HEK293T (cell line): ENCODE measurements at regions not wholly inside any gene's neighbourhood (a gene's known extent, or its start where the extent isn't known, plus 50 kb on each side); places are given as distances from the start of the nearest gene placed in this dataset.

ENCODE experiments used
- BHLHE40 ChIP-seq: fragments of 450-650 bp; IDR thresholded peaks from 2 replicates; pipeline ENCODE4 v1.6.1; 2016; ENCODE audit warnings: mild to moderate bottlenecking, moderate library complexity, borderline replicate concordance
- ELF4 ChIP-seq: fragments of 450-650 bp; IDR thresholded peaks from 2 replicates; pipeline ENCODE4 v1.6.1; 2017; ENCODE audit warnings: antibody characterized with exemption
- FOXA1 ChIP-seq: fragments of 450-650 bp; IDR thresholded peaks from 2 replicates; pipeline ENCODE4 v1.6.1; 2016; ENCODE audit warnings: mild to moderate bottlenecking
- PKNOX1 ChIP-seq: fragments of 450-650 bp; IDR thresholded peaks from 2 replicates; pipeline ENCODE4 v1.6.1; 2016
- SP1 ChIP-seq: fragments of 450-650 bp; IDR thresholded peaks from 2 replicates; pipeline ENCODE4 v1.6.1; 2017
- TARDBP ChIP-seq: fragments of 450-650 bp; IDR thresholded peaks from 2 replicates; pipeline ENCODE4 v1.6.1; 2016

DNA sequence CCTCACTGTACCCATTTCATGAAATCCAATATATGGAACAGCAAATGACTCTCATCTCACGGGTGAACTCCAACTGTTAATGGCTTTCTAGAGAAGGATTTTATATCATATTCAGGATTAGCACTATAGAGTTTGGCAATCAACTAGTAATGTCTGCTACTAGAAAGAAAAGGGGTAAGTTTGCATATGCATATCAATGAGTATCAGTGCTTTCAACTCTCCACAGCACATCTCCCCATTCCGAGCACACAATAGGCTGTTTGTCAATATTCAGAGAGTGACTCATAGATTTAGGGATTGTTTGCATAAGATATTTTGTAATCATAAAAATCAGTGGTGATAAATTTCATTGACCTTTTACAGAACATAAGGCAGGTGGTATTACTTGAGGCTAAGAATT, 163.2 kb upstream of the LMCD1 start:
- TF ChIP-seq ELF4 = no peak
- TF ChIP-seq SP1 = no peak
- TF ChIP-seq TARDBP = no peak
- no peak for TF ChIP-seq FOXA1
- TF ChIP-seq BHLHE40 = no peak
- TF ChIP-seq PKNOX1 = no peak
